Calu3 (cell line): ENCODE measurements at regions not wholly inside any gene's neighbourhood (a gene's known extent, or its start where the extent isn't known, plus 50 kb on each side); places are given as distances from the start of the nearest gene placed in this dataset.

Source experiments
- BruUV-seq: library from RNA; stranded (reverse); fragments of 400-500 nt; replicated peaks from 2 replicates; lab custom pipeline; 2021; lab: Mats Ljungman, UMichigan
- CTCF ChIA-PET: fragments of 300-600 bp; sonication (Branson Sonifier 250); formaldehyde crosslinking; loops from one replicate; lab custom pipeline; 2022; ENCODE audit warnings: antibody characterized with exemption; lab: Charles Lee
- DNase-seq: peaks from one replicate; pipeline ENCODE4 v3.0.0; 2022
- H3K27ac Mint-ChIP-seq: one replicate; pipeline ENCODE4 v1.8.0; 2022; ENCODE audit warnings: mixed read lengths; ENCODE audit not compliant: unreplicated experiment
- H3K27me3 Mint-ChIP-seq: one replicate; pipeline ENCODE4 v1.8.0; 2022; ENCODE audit warnings: mixed read lengths; ENCODE audit not compliant: unreplicated experiment
- H3K36me3 Mint-ChIP-seq: one replicate; pipeline ENCODE4 v1.8.0; 2022; ENCODE audit warnings: mild to moderate bottlenecking, moderate library complexity, mixed read lengths; ENCODE audit not compliant: insufficient read depth, unreplicated experiment
- H3K4me1 Mint-ChIP-seq: one replicate; pipeline ENCODE4 v1.8.0; 2022; ENCODE audit warnings: mild to moderate bottlenecking, low read depth, mixed read lengths; ENCODE audit not compliant: unreplicated experiment
- H3K4me3 Mint-ChIP-seq: one replicate; pipeline ENCODE4 v1.8.0; 2022; ENCODE audit warnings: mild to moderate bottlenecking, low read depth, moderate library complexity, mixed read lengths; ENCODE audit not compliant: unreplicated experiment
- H3K9me3 Mint-ChIP-seq: one replicate; pipeline ENCODE4 v1.8.0; 2022; ENCODE audit warnings: low read depth, mixed read lengths; ENCODE audit not compliant: unreplicated experiment
- CTCF ChIP-seq: fragments of 200-600 bp; IDR thresholded peaks from one replicate; pipeline ENCODE4 v1.8.0; 2022; ENCODE audit warnings: antibody characterized with exemption; ENCODE audit not compliant: unreplicated experiment
- intact Hi-C: fragments of 100-400 bp; cut with micrococcal nuclease; formaldehyde crosslinking; loops from one replicate; pipeline ENCODE4 v1.10.0; 2022; ENCODE audit not compliant: unreplicated experiment

- Mint-ChIP-seq H3K27me3 (no peaks in the 10 kb centered on the region), H3K4me1 (no peaks in the 10 kb centered on the region), H3K4me3 (no peak overlapping the region), H3K36me3 (no peaks in the 10 kb centered on the region), H3K27ac (no peak overlapping the region), H3K9me3 (no peaks in the 10 kb centered on the region)
- CTCF ChIA-PET = no interaction called here
- intact Hi-C loops = no loop called here
- TF ChIP-seq CTCF = no peak
- BruUV-seq = no TSS peak
- no peak for DNase-seq
Measured at GRCh38 chr3:105238367-105238766, 128.3 kb upstream of the ALCAM start.

- no peaks in the 10 kb centered on the region for H3K9me3 Mint-ChIP-seq
- no peak overlapping the region for H3K27ac Mint-ChIP-seq
- TF ChIP-seq CTCF = no peak
- H3K4me1 Mint-ChIP-seq = no peaks in the 10 kb centered on the region
- BruUV-seq = no TSS peak
- CTCF ChIA-PET = no interaction called here
- H3K4me3 Mint-ChIP-seq = no peak overlapping the region
- intact Hi-C loops = no loop called here
- H3K27me3 Mint-ChIP-seq = no peaks in the 10 kb centered on the region
- H3K36me3 Mint-ChIP-seq = no peaks in the 10 kb centered on the region
- DNase-seq = no peak
Measured at GRCh38 chr3:105243076-105243475, 123.6 kb upstream of the ALCAM start.

GRCh38 chr3:105246536-105246935, 120.2 kb upstream of the ALCAM start:
- TF ChIP-seq CTCF = no peak

GRCh38 chr3:105253225-105253624, 113.5 kb upstream of the ALCAM start:
- H3K4me3 Mint-ChIP-seq = no peak overlapping the region
- intact Hi-C loops = no loop called here

More at GRCh38 chr3:105246536-105246935, 120.2 kb upstream of the ALCAM start:
- Mint-ChIP-seq H3K4me3 (no peak overlapping the region), H3K27ac (no peak overlapping the region), H3K27me3 (no peaks in the 10 kb centered on the region), H3K36me3 (no peaks in the 10 kb centered on the region), H3K4me1 (no peaks in the 10 kb centered on the region), H3K9me3 (peaks cover 5% of the 10 kb centered on the region)
- intact Hi-C loops = no loop called here
- no TSS peak for BruUV-seq
- DNase-seq = no peak
- CTCF ChIA-PET = no interaction called here

More at GRCh38 chr3:105253225-105253624, 113.5 kb upstream of the ALCAM start:
- Mint-ChIP-seq H3K36me3 (no peaks in the 10 kb centered on the region), H3K9me3 (peaks cover 5% of the 10 kb centered on the region), H3K4me1 (no peaks in the 10 kb centered on the region), H3K27me3 (no peaks in the 10 kb centered on the region), H3K27ac (no peak overlapping the region)
- no peak for DNase-seq
- BruUV-seq = no TSS peak
- CTCF ChIA-PET = no interaction called here
- TF ChIP-seq CTCF = no peak
